ENCODE measurements at regions not wholly inside any gene's neighbourhood (a gene's known extent, or its start where the extent isn't known, plus 50 kb on each side); places are given as distances from the start of the nearest gene placed in this dataset.
"Not testable (repeated sequence)": the region's sequence is repeated elsewhere in the genome, so short reads cannot be mapped to it uniquely, and the experiment has no call there.

DNA sequence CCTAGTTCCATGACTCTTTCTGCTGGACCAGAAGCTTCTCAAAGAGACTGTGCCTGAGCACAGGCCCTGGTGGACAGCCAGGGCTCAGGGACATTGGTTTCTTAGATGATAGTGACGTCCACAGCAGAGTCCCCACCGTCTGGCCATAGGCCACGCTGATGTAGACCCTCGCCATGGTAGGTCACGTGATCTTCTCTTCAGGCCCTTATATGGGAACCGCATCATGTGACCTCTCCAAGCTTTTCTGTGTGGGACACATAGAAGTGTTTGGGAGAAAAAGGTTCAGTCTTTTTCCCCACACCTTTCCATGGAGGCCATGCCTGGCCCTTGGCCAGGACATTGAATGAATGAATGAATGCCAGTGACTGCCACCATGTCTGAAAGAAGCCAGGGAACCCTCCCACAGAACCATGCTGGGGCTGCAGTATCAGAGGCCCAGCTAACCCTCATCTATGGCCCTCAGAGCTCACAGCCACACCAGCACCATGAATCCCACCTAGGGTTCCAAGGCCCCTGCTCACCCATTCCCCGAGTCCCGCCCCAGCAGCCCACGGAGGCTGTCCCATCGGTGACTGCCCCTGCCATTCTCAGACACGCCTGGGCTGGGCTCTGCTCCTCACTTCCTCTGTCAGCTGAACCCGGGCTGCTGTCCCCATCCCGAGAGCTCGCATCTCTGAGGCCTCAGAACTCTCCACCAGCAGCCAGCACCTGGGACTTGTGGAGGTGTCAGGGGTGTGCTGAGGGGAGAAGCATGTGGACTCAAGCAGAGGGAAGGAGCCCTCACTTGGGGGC, 292.1 kb downstream of the ADGRD1 start:
- Histone ChIP-seq H3K27me3 (peaks cover 0 to 18% of the 10 kb centered on the region in 2 donors), H3K4me3 (no peak overlapping the region), H3K4me1 (no peaks in the 10 kb centered on the region), H3K9me3 (no peaks in the 10 kb centered on the region), H3K36me3 (no peaks in the 10 kb centered on the region), H3K27ac (no peak overlapping the region)
- no peak for DNase-seq
- TF ChIP-seq, protein P1, sequence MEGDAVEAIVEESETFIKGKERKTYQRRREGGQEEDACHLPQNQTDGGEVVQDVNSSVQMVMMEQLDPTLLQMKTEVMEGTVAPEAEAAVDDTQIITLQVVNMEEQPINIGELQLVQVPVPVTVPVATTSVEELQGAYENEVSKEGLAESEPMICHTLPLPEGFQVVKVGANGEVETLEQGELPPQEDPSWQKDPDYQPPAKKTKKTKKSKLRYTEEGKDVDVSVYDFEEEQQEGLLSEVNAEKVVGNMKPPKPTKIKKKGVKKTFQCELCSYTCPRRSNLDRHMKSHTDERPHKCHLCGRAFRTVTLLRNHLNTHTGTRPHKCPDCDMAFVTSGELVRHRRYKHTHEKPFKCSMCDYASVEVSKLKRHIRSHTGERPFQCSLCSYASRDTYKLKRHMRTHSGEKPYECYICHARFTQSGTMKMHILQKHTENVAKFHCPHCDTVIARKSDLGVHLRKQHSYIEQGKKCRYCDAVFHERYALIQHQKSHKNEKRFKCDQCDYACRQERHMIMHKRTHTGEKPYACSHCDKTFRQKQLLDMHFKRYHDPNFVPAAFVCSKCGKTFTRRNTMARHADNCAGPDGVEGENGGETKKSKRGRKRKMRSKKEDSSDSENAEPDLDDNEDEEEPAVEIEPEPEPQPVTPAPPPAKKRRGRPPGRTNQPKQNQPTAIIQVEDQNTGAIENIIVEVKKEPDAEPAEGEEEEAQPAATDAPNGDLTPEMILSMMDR (IDR thresholded peaks at IDR 0.05) = no peak
- intact Hi-C loops (cut with DNase I; ENCODE audit: low total_unique reads) = no loop called here

DNA sequence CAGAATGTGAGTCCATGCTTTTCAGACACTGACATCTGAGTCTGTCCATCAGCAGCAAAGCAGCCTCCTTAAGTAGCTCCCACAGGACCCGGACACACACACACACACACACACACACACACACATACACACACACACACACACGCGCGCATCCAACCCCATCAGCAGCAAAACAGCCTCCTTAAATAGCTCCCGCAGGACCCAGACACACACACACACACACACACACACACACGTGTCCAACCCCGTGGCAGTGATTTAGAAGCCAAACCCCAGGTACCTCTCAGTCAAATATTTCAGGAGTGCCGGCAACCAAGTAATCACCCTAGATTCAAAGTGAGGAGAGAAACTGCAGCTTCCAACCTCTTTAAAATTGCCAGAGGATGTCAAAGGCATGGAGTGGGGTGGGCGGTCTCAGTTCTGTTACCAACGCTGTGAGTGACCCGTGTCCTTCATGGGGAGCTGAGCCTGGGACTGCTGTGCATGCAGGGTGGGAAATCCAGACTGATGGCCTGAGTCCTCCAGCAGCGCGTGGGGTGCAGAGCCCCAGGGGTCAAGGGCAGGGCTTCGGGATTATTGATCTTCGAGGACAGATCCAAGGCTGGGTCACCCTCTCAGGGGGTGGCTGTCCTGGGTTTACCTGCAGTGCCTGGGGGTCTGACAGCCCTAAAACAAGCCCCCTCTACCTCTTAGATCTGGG, 293.5 kb downstream of the ADGRD1 start:
- H3K27ac ChIP-seq; DNase-seq; H3K9me3 ChIP-seq; H3K4me3 ChIP-seq; H3K36me3 ChIP-seq; H3K4me1 ChIP-seq; intact Hi-C loops (cut with DNase I; ENCODE audit: low total_unique reads): not testable (repeated sequence)
- H3K27me3 ChIP-seq = peaks cover 0 to 22% of the 10 kb centered on the region in 2 donors

DNA sequence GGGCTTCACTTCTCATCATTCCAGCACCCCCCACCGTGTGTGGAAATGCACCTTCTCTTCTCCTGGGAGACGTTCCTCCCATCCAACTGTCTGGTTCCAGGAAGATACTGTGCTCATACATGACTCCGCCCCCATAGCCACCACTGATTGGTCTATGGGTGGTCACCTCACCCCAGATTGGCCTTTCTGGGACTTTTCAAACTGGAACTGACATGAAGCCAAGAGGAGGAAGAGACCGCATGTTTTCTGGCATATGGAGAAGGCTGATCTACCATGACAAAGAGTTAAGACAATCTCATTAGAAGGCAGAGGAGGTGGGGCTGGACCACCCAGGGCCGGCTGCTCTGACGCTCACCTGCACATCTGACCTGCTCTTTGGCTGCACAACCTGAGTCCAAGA, 294.2 kb downstream of the ADGRD1 start:
- H3K4me1 ChIP-seq; intact Hi-C loops (cut with DNase I; ENCODE audit: low total_unique reads); H3K9me3 ChIP-seq; DNase-seq; H3K4me3 ChIP-seq; H3K27ac ChIP-seq; H3K36me3 ChIP-seq: not testable (repeated sequence)
- H3K27me3 ChIP-seq = peaks cover 0 to 22% of the 10 kb centered on the region in 2 donors

DNA sequence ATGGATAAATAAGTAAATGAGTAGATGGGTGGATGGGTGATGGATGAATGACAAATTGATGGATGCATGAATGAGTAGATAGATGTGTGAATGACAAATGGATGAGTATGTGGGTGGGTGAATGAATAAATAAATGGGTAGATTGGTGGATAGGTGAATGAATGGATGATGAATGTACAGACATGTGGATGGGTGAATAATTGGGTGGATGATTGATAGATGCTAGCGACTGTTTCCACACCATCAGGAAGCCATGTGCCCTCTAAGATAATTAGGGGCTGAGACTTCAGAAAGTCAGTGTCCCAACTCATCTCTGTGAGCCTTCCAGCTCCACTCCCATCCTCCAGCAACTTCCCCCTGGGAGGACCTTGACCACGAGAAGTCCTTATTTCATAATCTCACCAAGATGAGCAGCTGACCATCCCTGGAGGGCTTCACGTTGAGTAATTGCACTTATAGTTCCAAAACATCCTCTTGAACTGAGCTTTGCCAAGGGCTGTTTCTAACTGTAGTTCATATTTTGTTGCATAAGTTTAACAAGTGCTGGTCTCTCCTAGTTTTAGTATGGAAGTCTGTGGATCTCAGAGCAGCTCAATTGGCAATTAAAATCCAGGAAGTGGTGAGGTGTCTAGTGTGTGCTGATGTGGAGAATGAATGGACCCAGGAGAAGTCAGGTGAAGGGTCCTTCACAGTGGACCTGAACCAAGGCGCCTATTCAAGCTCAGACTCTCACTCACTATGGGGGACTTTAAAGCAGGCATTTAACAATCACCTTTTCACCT, 295.7 kb downstream of the ADGRD1 start:
- H3K27me3 ChIP-seq = peaks cover 0 to 22% of the 10 kb centered on the region in 2 donors

DNA sequence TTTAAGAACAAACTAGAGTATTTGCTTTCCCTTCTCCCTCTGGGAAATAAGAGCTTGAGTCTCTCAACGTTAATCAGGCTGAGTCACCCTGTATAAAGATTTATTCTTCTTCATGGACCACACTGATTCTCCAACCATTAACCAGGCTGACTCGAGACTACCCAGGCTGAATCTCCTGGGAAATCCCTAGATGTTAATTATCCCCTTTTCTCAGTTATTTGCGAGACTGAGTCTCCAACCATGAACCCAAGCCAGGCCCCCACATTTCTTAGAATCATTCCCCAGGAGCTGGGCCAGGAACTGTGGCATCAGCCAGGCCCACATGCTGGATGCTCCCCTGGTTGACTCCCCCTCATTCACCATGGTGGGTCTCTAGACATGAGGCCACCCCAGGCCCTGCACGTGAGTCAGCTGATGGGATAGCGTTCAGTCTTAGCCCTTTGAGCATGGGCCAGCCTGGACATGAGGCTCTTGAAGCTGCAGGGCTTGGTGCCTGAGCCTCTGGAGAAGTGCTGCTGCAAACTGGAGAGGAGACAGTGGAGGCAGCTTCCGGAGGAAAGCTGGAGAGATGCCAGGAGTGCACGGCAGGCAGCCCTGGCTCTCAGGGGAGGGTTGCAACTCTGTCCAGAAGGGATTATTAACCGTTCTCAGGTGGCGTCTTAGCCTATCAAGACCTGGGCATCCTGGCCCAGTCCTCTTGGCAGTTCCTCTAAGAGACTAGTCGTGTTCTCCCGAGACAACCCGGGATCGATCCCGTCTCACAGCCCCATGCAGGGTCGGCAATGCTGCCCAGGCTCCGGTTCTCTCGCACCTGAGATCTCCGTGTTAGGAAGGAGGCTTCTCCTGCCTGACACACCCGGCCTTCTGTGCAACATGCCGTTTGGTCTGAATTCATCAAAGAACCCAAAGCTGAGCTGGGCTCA, 296.6 kb downstream of the ADGRD1 start:
- Histone ChIP-seq H3K9me3 (no peaks in the 10 kb centered on the region), H3K27ac (no peak overlapping the region), H3K36me3 (no peaks in the 10 kb centered on the region), H3K4me3 (no peak overlapping the region), H3K4me1 (no peaks in the 10 kb centered on the region), H3K27me3 (peaks cover 0 to 21% of the 10 kb centered on the region in 2 donors)
- intact Hi-C loops (cut with DNase I; ENCODE audit: low total_unique reads) = no loop called here
- peak; percentile 61 to 71 for DNase-seq
- TF ChIP-seq, protein P1 (IDR thresholded peaks at IDR 0.05) = no peak

More for the DNA sequence above, 295.7 kb downstream of the ADGRD1 start:
- no peaks in the 10 kb centered on the region for H3K4me1 ChIP-seq
- intact Hi-C loops (cut with DNase I; ENCODE audit: low total_unique reads) = no loop called here
- peak; percentile 76 to 80 for DNase-seq
- TF ChIP-seq, protein P1 (IDR thresholded peaks at IDR 0.05) = no peak
- H3K9me3 ChIP-seq = no peaks in the 10 kb centered on the region
- H3K36me3 ChIP-seq = no peaks in the 10 kb centered on the region
- no peak overlapping the region for H3K4me3 ChIP-seq
- H3K27ac ChIP-seq = no peak overlapping the region

DNA sequence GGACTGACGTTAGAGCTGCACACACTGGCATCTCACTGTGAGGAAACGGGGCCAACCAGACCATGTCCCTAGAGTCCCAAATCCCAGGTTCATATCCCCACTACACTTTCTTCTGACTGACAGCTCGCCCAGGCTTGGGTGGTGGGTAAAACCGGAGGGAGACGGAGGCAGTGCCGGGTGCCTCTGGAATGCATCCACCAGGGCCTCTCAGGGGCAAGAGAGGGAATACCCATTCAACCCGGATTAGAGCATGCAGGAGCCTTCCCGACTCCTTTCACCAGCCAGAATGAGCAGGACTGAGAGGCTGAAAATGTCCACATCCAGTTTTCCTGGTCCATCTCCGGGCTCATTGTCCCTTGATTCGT, 297.2 kb downstream of the ADGRD1 start:
- intact Hi-C loops (cut with DNase I; ENCODE audit: low total_unique reads) = no loop called here
- no peak for DNase-seq
- TF ChIP-seq, protein P1 (IDR thresholded peaks at IDR 0.05) = no peak
- Histone ChIP-seq H3K4me3 (no peak overlapping the region), H3K36me3 (no peaks in the 10 kb centered on the region), H3K27ac (no peak overlapping the region), H3K4me1 (no peaks in the 10 kb centered on the region), H3K27me3 (peaks cover 0 to 15% of the 10 kb centered on the region in 2 donors), H3K9me3 (no peaks in the 10 kb centered on the region)
